ENCODE measurements at regions not wholly inside any gene's neighbourhood (a gene's known extent, or its start where the extent isn't known, plus 50 kb on each side); places are given as distances from the start of the nearest gene placed in this dataset.

DNA sequence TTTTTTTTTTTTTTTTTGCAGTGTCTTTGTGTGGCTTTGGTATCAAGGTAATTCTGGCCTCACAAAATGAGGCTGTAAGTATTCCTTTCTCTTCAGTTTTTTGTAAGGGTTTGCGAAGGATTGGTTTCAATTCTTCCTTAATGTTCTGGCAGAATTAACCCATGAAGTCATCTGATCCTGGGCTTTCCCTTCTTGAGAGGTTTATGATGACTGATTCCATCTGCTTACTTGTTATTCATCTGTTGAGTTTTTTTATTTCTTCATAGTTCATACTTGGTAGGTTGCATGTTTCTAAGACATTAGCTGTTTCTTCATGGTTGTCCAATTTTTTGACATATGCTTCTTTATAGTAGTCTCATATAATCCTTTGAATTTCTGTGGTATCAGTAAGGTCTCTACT, 181.4 kb upstream of the PDE5A start:
- Histone ChIP-seq H2AFZ (replicated peaks; ENCODE audit: low read length, poor library complexity) (no peak overlapping the region), H3K23ac (ENCODE audit: low read depth, low read length) (no peak overlapping the region), H3K56ac (ENCODE audit: extremely low read depth, insufficient read depth, low read length) (no peak overlapping the region), H2AK9ac (replicated peaks; ENCODE audit: low read depth, low read length, poor library complexity) (no peak overlapping the region), H3K9me3 (ENCODE audit: control insufficient read depth, insufficient read depth, low read length) (peaks cover 5% of the 10 kb centered on the region; the same call in 1 of the 2 replicates), H4K5ac (ENCODE audit: low read depth, low read length) (no peak overlapping the region), H3K9me1 (ENCODE audit: insufficient read depth, low read length) (no peaks in the 10 kb centered on the region), H3K9ac (ENCODE audit: low read depth, low read length) (no peak overlapping the region), H4K8ac (ENCODE audit: low read depth in 2 of 2, low read length in 2 of 2) (no peak overlapping the region), H3K27me3 (ENCODE audit: control insufficient read depth, insufficient read depth, low read length) (no peaks in the 10 kb centered on the region), H3K79me1 (ENCODE audit: low read depth in 1 of 2, low read length in 2 of 2) (no peaks in the 10 kb centered on the region), H2BK15ac (ENCODE audit: low read depth, low read length) (no peak overlapping the region), H3K4me1 (ENCODE audit: control insufficient read depth, insufficient read depth, low read length) (no peaks in the 10 kb centered on the region), H3K27ac (ENCODE audit: insufficient read depth, low read length) (no peak overlapping the region), H4K20me1 (ENCODE audit: insufficient read depth, low read length) (no peaks in the 10 kb centered on the region), H3K36me3 (ENCODE audit: control insufficient read depth, insufficient read depth, low read length) (no peaks in the 10 kb centered on the region), H2AK5ac (ENCODE audit: low read depth, low read length) (no peak overlapping the region), H3K4ac (ENCODE audit: low read depth, low read length) (no peak overlapping the region), H2BK5ac (ENCODE audit: low read depth, low read length, poor library complexity, severe bottlenecking) (no peak overlapping the region), H3K14ac (replicated peaks; ENCODE audit: low read depth, low read length) (no peak overlapping the region), H3K4me3 (ENCODE audit: insufficient read depth, low read depth, low read length) (no peak overlapping the region), H2BK20ac (ENCODE audit: low read depth, low read length) (no peak overlapping the region), H4K91ac (ENCODE audit: insufficient read depth, low read depth, low read length) (no peak overlapping the region), H2BK120ac (ENCODE audit: low read depth, low read length) (no peak overlapping the region), H3K4me2 (ENCODE audit: low read depth, low read length) (no peak overlapping the region), H3K18ac (ENCODE audit: low read depth, low read length) (no peak overlapping the region)
- CTCF ChIA-PET: no interaction called here
- in situ Hi-C loops (cut with MboI; ENCODE audit: low sequenced_read_pairs): no loop called here
- no TSS peak for BruUV-seq (replicated peaks)
- dilution Hi-C loops (cut with HindIII; ENCODE audit: low sequenced_read_pairs, unreplicated experiment): no loop called here
- no peak for TF ChIP-seq NFE2L2 (IDR thresholded peaks at IDR 0.05; ENCODE audit: low read depth, low read length)
- no peak for TF ChIP-seq FOS (IDR thresholded peaks at IDR 0.05; ENCODE audit: low read depth, low read length)
- TF ChIP-seq MXI1 (IDR thresholded peaks at IDR 0.05; ENCODE audit: borderline replicate concordance, low read depth, low read length): no peak
- TF ChIP-seq RFX5 (IDR thresholded peaks at IDR 0.05; ENCODE audit: low read depth, low read length): no peak
- TF ChIP-seq, protein P1, sequence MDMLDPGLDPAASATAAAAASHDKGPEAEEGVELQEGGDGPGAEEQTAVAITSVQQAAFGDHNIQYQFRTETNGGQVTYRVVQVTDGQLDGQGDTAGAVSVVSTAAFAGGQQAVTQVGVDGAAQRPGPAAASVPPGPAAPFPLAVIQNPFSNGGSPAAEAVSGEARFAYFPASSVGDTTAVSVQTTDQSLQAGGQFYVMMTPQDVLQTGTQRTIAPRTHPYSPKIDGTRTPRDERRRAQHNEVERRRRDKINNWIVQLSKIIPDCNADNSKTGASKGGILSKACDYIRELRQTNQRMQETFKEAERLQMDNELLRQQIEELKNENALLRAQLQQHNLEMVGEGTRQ (IDR thresholded peaks at IDR 0.05; ENCODE audit: low read depth, low read length): no peak
- no peak for TF ChIP-seq MAZ (IDR thresholded peaks at IDR 0.05; ENCODE audit: borderline replicate concordance, low read depth, low read length)
- TF ChIP-seq POLR2A (IDR thresholded peaks at IDR 0.05; ENCODE audit: low read depth, low read length): no peak
- TF ChIP-seq CTCF (conservative IDR thresholded peaks at IDR 0.05; ENCODE audit: low read depth, low read length): no peak
- no peak for TF ChIP-seq MAFK (IDR thresholded peaks at IDR 0.05; ENCODE audit: low read depth, low read length)
- no peak for TF ChIP-seq CEBPB (IDR thresholded peaks at IDR 0.05; ENCODE audit: low read depth, low read length)
- TF ChIP-seq ELK1 (IDR thresholded peaks at IDR 0.05; ENCODE audit: borderline replicate concordance, low read depth, low read length): no peak
- TF ChIP-seq RAD21 (IDR thresholded peaks at IDR 0.05; ENCODE audit: low read length): no peak
- no peak for TF ChIP-seq SMC3 (IDR thresholded peaks at IDR 0.05; ENCODE audit: low read depth, low read length)
- TF ChIP-seq BHLHE40 (IDR thresholded peaks at IDR 0.05; ENCODE audit: low read depth, low read length): no peak
- DNase-seq: peak; percentile 50
- intact Hi-C loops (cut with micrococcal nuclease): no loop called here
- ATAC-seq (ENCODE audit: low read depth): no peak; the same call in 1 of the 2 replicates
- WGBS, 2 experiments (ENCODE audit: extremely low coverage in 2 of 2, insufficient read length in 1 of 2): no CpG with 5 or more reads among the region's 1 CpG
- POLR2A ChIA-PET (ENCODE audit: unreplicated experiment): no interaction called here
